HepG2 (cell line): ENCODE measurements at regions not wholly inside any gene's neighbourhood (a gene's known extent, or its start where the extent isn't known, plus 50 kb on each side); places are given as distances from the start of the nearest gene placed in this dataset.

Experiments used
- ATAC-seq: fragments of 200-7000 bp; cut with Tn5 transposase; 3 replicates; pipeline ENCODE4 v1.9.1; 2020; ENCODE audit warnings: mild to moderate bottlenecking, moderate library complexity
- BruUV-seq: library from RNA; stranded (reverse); fragments of 400-500 nt; replicated peaks from 2 replicates; lab custom pipeline; 2021; lab: Mats Ljungman, UMichigan
- CTCF ChIA-PET: fragments of 300-600 bp; formaldehyde crosslinking; extraction: SDS; loops from one replicate; lab custom pipeline; 2021; ENCODE audit warnings: low total read pairs, inconsistent platforms, low intra/inter-chr PET ratio; lab: Yijun Ruan, JAX
- POLR2A ChIA-PET: fragments of 350-600 bp; sonication (Branson Sonifier 250); formaldehyde crosslinking; loops from one replicate; lab custom pipeline; 2020; ENCODE audit warnings: antibody characterized with exemption, inconsistent platforms; lab: Yijun Ruan, JAX
- DNase-seq: peaks from one replicate; pipeline ENCODE4 v3.0.0-alpha.2; 2015; ENCODE audit warnings: low spot score
- FAIRE-seq: peaks from 3 replicates; lab custom pipeline; 2011; peaks lifted over from hg19 to GRCh38; lab: Jason Lieb, UNC
- H2AFZ ChIP-seq: one replicate; pipeline ENCODE4 v1.6.1; 2011; ENCODE audit warnings: low read length, inconsistent platforms
- H3K27ac ChIP-seq: fragments of 300-600 bp; 3 replicates; pipeline ENCODE4 v1.8.0; 2011; ENCODE audit warnings: mixed run types, mild to moderate bottlenecking, mixed read lengths, low read length, inconsistent platforms; ENCODE audit not compliant: insufficient read depth; ENCODE audit errors: extremely low read length
- H3K27me3 ChIP-seq, 2 experiments: fragments of 200-600 bp in 1 of 2; 2 replicates in 1 of 2; 3 replicates in 1 of 2; pipeline versions ENCODE4 v1.6.0 to v1.8.0; 2011; ENCODE audit warnings: low read length in 2 of 2, mild to moderate bottlenecking in 2 of 2, moderate library complexity in 2 of 2, inconsistent platforms in 1 of 2; ENCODE audit not compliant: insufficient read depth in 2 of 2, control insufficient read depth in 1 of 2
- H3K36me3 ChIP-seq, 2 experiments: fragments of 200-600 bp in 1 of 2; replicated peaks in 1 of 2; 2 replicates in 1 of 2; 3 replicates in 1 of 2; pipeline versions ENCODE4 v1.5.1 to v1.8.0; 2011; ENCODE audit warnings: low read length in 2 of 2, inconsistent platforms in 1 of 2; ENCODE audit not compliant: insufficient read depth in 2 of 2, control insufficient read depth in 1 of 2
- H3K4me1 ChIP-seq: 2 replicates; pipeline ENCODE4 v1.5.1; 2012; ENCODE audit warnings: low read length, inconsistent platforms; ENCODE audit not compliant: insufficient read depth
- H3K4me2 ChIP-seq: 2 replicates; pipeline ENCODE4 v1.6.0; 2011; ENCODE audit warnings: low read depth, low read length, inconsistent platforms
- H3K4me3 ChIP-seq, 3 experiments: fragments of 200-600 bp in 1 of 3; sonication (generic), shearing (Covaris generic) in 1 of 3; replicated peaks in 1 of 3; 2 replicates each; pipeline ENCODE4 v1.5.1; 2011 to 2016; ENCODE audit warnings: low read length in 3 of 3, inconsistent platforms in 2 of 3, low read depth in 2 of 3, mild to moderate bottlenecking in 2 of 3, control low read depth in 1 of 3, mixed read lengths in 1 of 3; ENCODE audit not compliant: insufficient read depth in 1 of 3
- H3K79me2 ChIP-seq: one replicate; pipeline ENCODE4 v1.6.1; 2011; ENCODE audit warnings: low read length, inconsistent platforms; ENCODE audit not compliant: insufficient read depth
- H3K9ac ChIP-seq: 2 replicates; pipeline ENCODE4 v1.6.0; 2011; ENCODE audit warnings: mild to moderate bottlenecking, low read depth, low read length, inconsistent platforms; ENCODE audit not compliant: insufficient read depth
- H3K9me3 ChIP-seq: 2 replicates; pipeline ENCODE4 v1.5.1; 2012; ENCODE audit warnings: mild to moderate bottlenecking, low read length
- H4K20me1 ChIP-seq: 2 replicates; pipeline ENCODE4 v1.6.0; 2011; ENCODE audit warnings: inconsistent platforms, mild to moderate bottlenecking, low read length, moderate library complexity; ENCODE audit not compliant: insufficient read depth
- ATM ChIP-seq: fragments of 450-650 bp; IDR thresholded peaks from 2 replicates; pipeline ENCODE4 v1.7.1; 2017; ENCODE audit warnings: mild to moderate bottlenecking, borderline replicate concordance
- IRX3 ChIP-seq: sonication (generic); formaldehyde crosslinking; IDR thresholded peaks from 2 replicates; pipeline ENCODE4 v1.8.1; 2023; ENCODE audit warnings: mild to moderate bottlenecking, low read depth, missing genetic modification reagents, borderline replicate concordance
- JUN ChIP-seq: sonication (generic); formaldehyde crosslinking; IDR thresholded peaks from 2 replicates; pipeline ENCODE4 v1.4.0; 2020; ENCODE audit warnings: mild to moderate bottlenecking, missing genetic modification reagents
- NCOA2 ChIP-seq: sonication (generic); formaldehyde crosslinking; IDR thresholded peaks from 2 replicates; pipeline ENCODE4 v1.8.0; 2022; ENCODE audit warnings: inconsistent platforms
- NFRKB ChIP-seq: fragments of 450-650 bp; IDR thresholded peaks from 2 replicates; pipeline ENCODE4 v1.6.1; 2017
- RELA ChIP-seq: sonication (generic); formaldehyde crosslinking; IDR thresholded peaks from 2 replicates; pipeline ENCODE4 v1.4.0; 2020; ENCODE audit warnings: missing genetic modification reagents
- SYNCRIP ChIP-seq: fragments of 200-400 bp; formaldehyde crosslinking; IDR thresholded peaks from 2 replicates; pipeline ENCODE4 v1.6.1; 2018; ENCODE audit warnings: mild to moderate bottlenecking, low read depth, low read length; ENCODE audit not compliant: insufficient read depth
- TCF7L2 ChIP-seq: IDR thresholded peaks from 2 replicates; pipeline ENCODE4 v1.6.1; 2011; ENCODE audit warnings: mild to moderate bottlenecking, low read depth, low read length, moderate library complexity
- TOPORS ChIP-seq: sonication (generic); formaldehyde crosslinking; IDR thresholded peaks from 2 replicates; pipeline ENCODE4 v1.8.0; 2023; ENCODE audit warnings: mild to moderate bottlenecking, missing genetic modification reagents
- ZNF225 ChIP-seq: sonication (generic); formaldehyde crosslinking; IDR thresholded peaks from 2 replicates; pipeline ENCODE4 v1.4.0; 2020; ENCODE audit warnings: mild to moderate bottlenecking, missing genetic modification reagents
- ZNF556 ChIP-seq: sonication (generic); formaldehyde crosslinking; IDR thresholded peaks from 2 replicates; pipeline ENCODE4 v1.4.0; 2020; ENCODE audit warnings: mild to moderate bottlenecking, missing genetic modification reagents, borderline replicate concordance
- ZNF776 ChIP-seq: sonication (generic); formaldehyde crosslinking; IDR thresholded peaks from 2 replicates; pipeline ENCODE4 v1.4.0; 2020; ENCODE audit warnings: mild to moderate bottlenecking, missing genetic modification reagents
- ZNF816 ChIP-seq: sonication (generic); formaldehyde crosslinking; IDR thresholded peaks from 2 replicates; pipeline ENCODE4 v1.8.0; 2022; ENCODE audit warnings: missing genetic modification reagents, mild to moderate bottlenecking, borderline replicate concordance
- WGBS: methylation state at CpG from one replicate; pipeline ENCODE4 v1.1.6; 2017; ENCODE audit warnings: low lambda C conversion rate; 5-methylcytosine and 5-hydroxymethylcytosine counted together
- in situ Hi-C: cut with HindIII; loops from 2 replicates; pipeline ENCODE4 v1.10.0; 2017; ENCODE audit warnings: low pct_unique_long_range_greater_than_20kb; ENCODE audit not compliant: extremely low pct_ligation_motif_present
- intact Hi-C: fragments of 100-400 bp; cut with micrococcal nuclease; formaldehyde crosslinking; loops from one replicate; pipeline ENCODE4 v1.10.0; 2022; ENCODE audit not compliant: unreplicated experiment
- TF ChIP-seq, protein P1 (sequence below): fragments of 450-650 bp; IDR thresholded peaks from 2 replicates; pipeline ENCODE4 v1.6.1; 2017
- TF ChIP-seq, protein P2 (sequence below): sonication (generic); formaldehyde crosslinking; IDR thresholded peaks from 2 replicates; pipeline ENCODE4 v1.4.0; 2020; ENCODE audit warnings: missing genetic modification reagents

DNA sequence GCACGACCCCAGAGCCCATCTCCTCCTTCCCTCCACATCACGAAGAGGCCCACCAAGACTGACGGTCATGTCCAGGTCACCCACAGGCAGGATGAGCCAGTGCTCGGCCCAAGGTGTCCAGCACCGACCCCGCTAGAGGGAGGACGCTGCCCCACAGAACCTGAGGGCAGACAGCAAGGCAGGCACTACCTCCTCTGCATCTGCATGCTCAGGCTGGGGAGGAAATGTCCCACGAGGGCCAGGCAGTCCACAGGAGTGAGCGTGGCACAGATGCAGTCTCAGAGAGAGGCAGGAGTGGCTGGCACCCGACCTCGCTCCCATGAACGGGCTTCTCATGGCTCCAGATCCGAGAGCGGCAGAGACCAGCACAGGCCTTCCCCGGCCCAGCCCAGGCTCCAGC lies 133.2 kb downstream of the TUBA3C start:
- Histone ChIP-seq H3K27me3 (no peaks in the 10 kb centered on the region; a peak in 1 of 5 replicates), H3K9ac (no peak overlapping the region), H4K20me1 (no peaks in the 10 kb centered on the region), H3K9me3 (no peaks in the 10 kb centered on the region), H3K4me3 (no peak overlapping the region), H3K27ac (no peak overlapping the region), H3K79me2 (no peaks in the 10 kb centered on the region), H3K4me2 (no peak overlapping the region), H2AFZ (no peak overlapping the region), H3K36me3 (no peaks in the 10 kb centered on the region), H3K4me1 (no peaks in the 10 kb centered on the region)
- CTCF ChIA-PET = no interaction called here
- intact Hi-C loops (no loop called here), in situ Hi-C loops (no loop called here)
- ATAC-seq (no peak; the same call in 2 of the 3 replicates), FAIRE-seq (no peak), DNase-seq (no peak)
- TF ChIP-seq ZNF225 (no peak), NFRKB (no peak), JUN (CRISPR knock-in tag) (no peak), ATM (no peak), ZNF816 (no peak), ZNF776 (no peak)
- WGBS = 21% methylated on average over 4 of the region's 15 CpGs
- BruUV-seq = no TSS peak
- POLR2A ChIA-PET = no interaction called here

DNA sequence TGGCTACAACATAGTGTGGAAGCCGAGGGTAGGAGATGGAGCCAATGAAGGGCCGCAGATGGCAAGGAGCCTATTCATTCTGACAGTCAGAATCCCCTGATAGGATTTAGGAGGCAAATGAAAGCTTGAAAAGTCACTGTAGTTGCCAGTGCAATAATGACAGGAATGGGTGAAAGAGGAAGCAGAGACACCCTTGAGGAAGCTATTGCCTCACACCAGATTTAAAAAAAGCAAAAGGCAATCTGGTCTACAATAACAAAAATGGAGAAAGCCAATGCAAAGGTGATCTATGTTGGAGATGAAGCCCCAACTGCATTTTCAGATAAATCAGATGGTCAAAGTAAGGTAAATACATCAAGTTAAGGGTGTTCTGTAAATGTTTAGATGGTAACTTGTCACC lies 158.5 kb downstream of the TUBA3C start:
- no peak overlapping the region for H3K27ac ChIP-seq
- intact Hi-C loops (no loop called here), in situ Hi-C loops (no loop called here)
- FAIRE-seq (no peak), DNase-seq (no peak), ATAC-seq (no peak)
- no TSS peak for BruUV-seq
- H2AFZ ChIP-seq = no peak overlapping the region
- no peak overlapping the region for H3K4me2 ChIP-seq
- no peaks in the 10 kb centered on the region for H4K20me1 ChIP-seq
- peaks cover 58% of the 10 kb centered on the region for H3K9me3 ChIP-seq
- no peak overlapping the region for H3K9ac ChIP-seq
- H3K79me2 ChIP-seq = no peaks in the 10 kb centered on the region
- no peaks in the 10 kb centered on the region for H3K27me3 ChIP-seq
- no peak overlapping the region for H3K4me3 ChIP-seq
- H3K36me3 ChIP-seq = no peaks in the 10 kb centered on the region
- ChIA-PET POLR2A (no interaction called here), CTCF (no interaction called here)
- 0% methylated on average over 2 of the region's 2 CpGs for whole genome bisulfite sequencing
- H3K4me1 ChIP-seq = no peaks in the 10 kb centered on the region
- TF ChIP-seq IRX3 = no peak
- TF ChIP-seq, protein P1, sequence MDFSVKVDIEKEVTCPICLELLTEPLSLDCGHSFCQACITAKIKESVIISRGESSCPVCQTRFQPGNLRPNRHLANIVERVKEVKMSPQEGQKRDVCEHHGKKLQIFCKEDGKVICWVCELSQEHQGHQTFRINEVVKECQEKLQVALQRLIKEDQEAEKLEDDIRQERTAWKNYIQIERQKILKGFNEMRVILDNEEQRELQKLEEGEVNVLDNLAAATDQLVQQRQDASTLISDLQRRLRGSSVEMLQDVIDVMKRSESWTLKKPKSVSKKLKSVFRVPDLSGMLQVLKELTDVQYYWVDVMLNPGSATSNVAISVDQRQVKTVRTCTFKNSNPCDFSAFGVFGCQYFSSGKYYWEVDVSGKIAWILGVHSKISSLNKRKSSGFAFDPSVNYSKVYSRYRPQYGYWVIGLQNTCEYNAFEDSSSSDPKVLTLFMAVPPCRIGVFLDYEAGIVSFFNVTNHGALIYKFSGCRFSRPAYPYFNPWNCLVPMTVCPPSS = no peak
- no peak for TF ChIP-seq RELA (CRISPR knock-in tag)
- no peak for TF ChIP-seq ZNF556 (CRISPR knock-in tag)
- TF ChIP-seq, protein P2, sequence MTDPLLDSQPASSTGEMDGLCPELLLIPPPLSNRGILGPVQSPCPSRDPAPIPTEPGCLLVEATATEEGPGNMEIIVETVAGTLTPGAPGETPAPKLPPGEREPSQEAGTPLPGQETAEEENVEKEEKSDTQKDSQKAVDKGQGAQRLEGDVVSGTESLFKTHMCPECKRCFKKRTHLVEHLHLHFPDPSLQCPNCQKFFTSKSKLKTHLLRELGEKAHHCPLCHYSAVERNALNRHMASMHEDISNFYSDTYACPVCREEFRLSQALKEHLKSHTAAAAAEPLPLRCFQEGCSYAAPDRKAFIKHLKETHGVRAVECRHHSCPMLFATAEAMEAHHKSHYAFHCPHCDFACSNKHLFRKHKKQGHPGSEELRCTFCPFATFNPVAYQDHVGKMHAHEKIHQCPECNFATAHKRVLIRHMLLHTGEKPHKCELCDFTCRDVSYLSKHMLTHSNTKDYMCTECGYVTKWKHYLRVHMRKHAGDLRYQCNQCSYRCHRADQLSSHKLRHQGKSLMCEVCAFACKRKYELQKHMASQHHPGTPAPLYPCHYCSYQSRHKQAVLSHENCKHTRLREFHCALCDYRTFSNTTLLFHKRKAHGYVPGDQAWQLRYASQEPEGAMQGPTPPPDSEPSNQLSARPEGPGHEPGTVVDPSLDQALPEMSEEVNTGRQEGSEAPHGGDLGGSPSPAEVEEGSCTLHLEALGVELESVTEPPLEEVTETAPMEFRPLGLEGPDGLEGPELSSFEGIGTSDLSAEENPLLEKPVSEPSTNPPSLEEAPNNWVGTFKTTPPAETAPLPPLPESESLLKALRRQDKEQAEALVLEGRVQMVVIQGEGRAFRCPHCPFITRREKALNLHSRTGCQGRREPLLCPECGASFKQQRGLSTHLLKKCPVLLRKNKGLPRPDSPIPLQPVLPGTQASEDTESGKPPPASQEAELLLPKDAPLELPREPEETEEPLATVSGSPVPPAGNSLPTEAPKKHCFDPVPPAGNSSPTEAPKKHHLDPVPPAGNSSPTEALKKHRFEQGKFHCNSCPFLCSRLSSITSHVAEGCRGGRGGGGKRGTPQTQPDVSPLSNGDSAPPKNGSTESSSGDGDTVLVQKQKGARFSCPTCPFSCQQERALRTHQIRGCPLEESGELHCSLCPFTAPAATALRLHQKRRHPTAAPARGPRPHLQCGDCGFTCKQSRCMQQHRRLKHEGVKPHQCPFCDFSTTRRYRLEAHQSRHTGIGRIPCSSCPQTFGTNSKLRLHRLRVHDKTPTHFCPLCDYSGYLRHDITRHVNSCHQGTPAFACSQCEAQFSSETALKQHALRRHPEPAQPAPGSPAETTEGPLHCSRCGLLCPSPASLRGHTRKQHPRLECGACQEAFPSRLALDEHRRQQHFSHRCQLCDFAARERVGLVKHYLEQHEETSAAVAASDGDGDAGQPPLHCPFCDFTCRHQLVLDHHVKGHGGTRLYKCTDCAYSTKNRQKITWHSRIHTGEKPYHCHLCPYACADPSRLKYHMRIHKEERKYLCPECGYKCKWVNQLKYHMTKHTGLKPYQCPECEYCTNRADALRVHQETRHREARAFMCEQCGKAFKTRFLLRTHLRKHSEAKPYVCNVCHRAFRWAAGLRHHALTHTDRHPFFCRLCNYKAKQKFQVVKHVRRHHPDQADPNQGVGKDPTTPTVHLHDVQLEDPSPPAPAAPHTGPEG (CRISPR knock-in tag) = no peak
- no peak for TF ChIP-seq TCF7L2
- TF ChIP-seq TOPORS = no peak
- no peak for TF ChIP-seq NCOA2 (CRISPR knock-in tag)
- no peak for TF ChIP-seq SYNCRIP
